ENCODE measurements at regions not wholly inside any gene's neighbourhood (a gene's known extent, or its start where the extent isn't known, plus 50 kb on each side); places are given as distances from the start of the nearest gene placed in this dataset.

DNA sequence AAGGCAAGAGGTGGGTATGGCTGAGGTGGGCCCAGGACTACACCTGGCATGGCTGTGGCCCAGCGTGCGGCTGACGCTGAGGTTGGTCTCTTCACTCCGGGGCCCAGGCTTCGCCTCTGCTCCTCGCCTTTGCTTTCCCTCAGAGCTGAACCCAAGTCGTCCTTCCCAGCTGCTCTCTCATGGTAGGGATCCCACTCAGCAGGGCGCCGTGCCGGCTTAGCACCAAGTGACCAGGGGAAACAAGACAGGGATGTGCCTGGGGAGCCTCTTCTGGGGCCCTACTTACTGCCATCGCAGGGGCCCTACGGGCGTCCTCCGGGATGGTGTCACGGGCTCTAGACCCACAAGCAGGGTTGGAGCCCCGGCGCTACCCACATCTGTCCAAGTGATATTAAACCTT lies 138.1 kb upstream of the ALKAL2 start:
- TF ChIP-seq, protein P1, sequence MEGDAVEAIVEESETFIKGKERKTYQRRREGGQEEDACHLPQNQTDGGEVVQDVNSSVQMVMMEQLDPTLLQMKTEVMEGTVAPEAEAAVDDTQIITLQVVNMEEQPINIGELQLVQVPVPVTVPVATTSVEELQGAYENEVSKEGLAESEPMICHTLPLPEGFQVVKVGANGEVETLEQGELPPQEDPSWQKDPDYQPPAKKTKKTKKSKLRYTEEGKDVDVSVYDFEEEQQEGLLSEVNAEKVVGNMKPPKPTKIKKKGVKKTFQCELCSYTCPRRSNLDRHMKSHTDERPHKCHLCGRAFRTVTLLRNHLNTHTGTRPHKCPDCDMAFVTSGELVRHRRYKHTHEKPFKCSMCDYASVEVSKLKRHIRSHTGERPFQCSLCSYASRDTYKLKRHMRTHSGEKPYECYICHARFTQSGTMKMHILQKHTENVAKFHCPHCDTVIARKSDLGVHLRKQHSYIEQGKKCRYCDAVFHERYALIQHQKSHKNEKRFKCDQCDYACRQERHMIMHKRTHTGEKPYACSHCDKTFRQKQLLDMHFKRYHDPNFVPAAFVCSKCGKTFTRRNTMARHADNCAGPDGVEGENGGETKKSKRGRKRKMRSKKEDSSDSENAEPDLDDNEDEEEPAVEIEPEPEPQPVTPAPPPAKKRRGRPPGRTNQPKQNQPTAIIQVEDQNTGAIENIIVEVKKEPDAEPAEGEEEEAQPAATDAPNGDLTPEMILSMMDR (IDR thresholded peaks at IDR 0.05; ENCODE audit: low read depth, low read length), result no peak
- DNase-seq (ENCODE audit: extremely low read depth, low read depth), result no peak

DNA sequence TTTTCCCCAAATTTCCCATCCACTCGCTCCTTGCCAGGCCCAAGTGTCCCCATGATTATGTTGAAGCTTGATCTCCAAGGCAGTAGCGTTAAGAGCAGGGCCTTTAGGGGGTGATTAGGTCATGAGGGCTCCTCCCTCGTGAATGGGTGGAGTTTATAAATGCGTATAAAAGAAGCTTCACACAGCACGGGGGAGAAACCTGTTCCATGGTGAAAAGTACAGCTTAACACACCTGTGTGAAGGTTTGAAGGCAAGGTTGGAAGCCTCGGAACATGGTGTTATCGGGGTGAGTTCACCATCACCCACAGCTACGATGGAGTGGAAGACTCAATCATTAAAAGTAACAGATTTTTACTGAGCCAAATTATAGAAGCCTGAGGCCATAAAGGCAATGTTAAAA lies 137.4 kb upstream of the ALKAL2 start:
- TF ChIP-seq, protein P1 (IDR thresholded peaks at IDR 0.05; ENCODE audit: low read depth, low read length), result no peak
- DNase-seq (ENCODE audit: extremely low read depth, low read depth), result no peak

DNA sequence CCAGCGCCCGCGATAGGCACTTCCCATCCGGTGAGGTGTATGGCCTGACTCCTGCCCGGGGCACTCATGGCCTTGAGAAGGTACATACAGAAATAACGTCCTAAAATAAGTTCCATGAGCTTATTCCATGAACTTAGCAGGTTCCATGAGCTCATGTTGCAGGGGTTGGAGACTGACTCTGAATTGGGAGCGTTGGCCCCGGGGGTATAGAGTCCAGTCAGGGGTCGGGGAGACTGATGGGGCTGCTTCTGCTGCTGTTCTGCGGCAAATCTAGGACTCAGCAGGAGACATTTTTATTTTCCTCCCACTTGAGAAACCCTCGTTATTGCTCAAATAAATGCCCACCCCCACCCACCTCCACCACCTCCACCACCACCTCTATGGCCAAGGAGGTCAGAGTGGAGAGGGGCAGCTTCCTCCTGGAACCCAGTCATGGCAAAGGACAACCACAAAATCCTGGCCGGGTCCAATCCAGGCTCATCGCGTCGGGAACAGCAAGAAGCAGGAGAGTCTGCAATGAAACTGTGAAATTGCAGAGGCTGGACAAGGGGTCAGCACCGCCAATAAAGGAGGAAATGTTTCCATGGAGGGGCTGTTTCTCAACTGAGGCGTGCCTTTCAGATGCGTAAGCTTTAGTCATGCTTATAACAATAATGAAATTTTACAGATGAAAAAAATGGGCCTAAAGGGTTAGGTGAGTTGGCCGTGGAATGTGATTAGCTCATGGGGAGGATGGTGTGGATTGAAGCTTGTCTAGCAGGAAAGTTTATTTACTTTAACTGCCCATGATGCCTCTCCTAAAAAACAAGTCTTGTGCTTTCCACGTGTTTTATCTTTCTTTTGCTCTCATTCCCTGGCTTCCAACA lies 136.6 kb upstream of the ALKAL2 start:
- TF ChIP-seq, protein P1 (IDR thresholded peaks at IDR 0.05; ENCODE audit: low read depth, low read length), result no peak
- no peak for DNase-seq (ENCODE audit: extremely low read depth, low read depth)

- no peak for DNase-seq (ENCODE audit: extremely low read depth, low read depth)
Observed at GRCh38 chr2:423479-423878, 135.6 kb upstream of the ALKAL2 start.

GRCh38 chr2:422676-423435 lies 135.0 kb upstream of the ALKAL2 start:
- DNase-seq (ENCODE audit: extremely low read depth, low read depth), result no peak
- TF ChIP-seq, protein P1 (IDR thresholded peaks at IDR 0.05; ENCODE audit: low read depth, low read length), result no peak

More at GRCh38 chr2:423479-423878, 135.6 kb upstream of the ALKAL2 start:
- TF ChIP-seq, protein P1 (IDR thresholded peaks at IDR 0.05; ENCODE audit: low read depth, low read length), result no peak

DNA sequence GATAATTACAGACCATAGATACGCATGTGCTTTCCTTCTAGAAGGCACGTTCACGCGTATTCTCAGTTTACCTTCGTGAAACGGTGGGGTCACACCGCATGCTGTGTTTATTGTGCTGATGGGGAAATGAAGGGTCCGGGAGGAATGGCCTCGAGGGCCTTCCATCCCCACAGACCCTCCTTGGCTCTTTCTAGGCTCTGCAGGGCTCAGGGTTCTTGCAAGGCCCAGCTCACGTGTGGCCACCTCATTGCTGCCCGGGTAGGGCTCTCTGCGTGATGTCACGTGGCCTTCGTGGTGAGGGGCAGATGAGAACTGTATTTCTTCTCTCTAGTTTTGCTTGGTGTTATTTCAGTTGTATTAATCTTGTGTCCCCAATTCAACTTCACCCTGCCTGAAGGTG lies 133.5 kb upstream of the ALKAL2 start:
- no peak for DNase-seq (ENCODE audit: extremely low read depth, low read depth)
- TF ChIP-seq, protein P1 (IDR thresholded peaks at IDR 0.05; ENCODE audit: low read depth, low read length), result no peak
